H9 (cell line): ENCODE measurements at regions not wholly inside any gene's neighbourhood (a gene's known extent, or its start where the extent isn't known, plus 50 kb on each side); places are given as distances from the start of the nearest gene placed in this dataset.

Source experiments
- DNase-seq: peaks from one replicate; pipeline ENCODE4 v3.0.0-alpha.2; 2017
- H2AFZ ChIP-seq: one replicate; pipeline ENCODE4 v1.6.1; 2013; ENCODE audit warnings: mild to moderate bottlenecking, low read length, control low read depth, moderate library complexity
- H2AK5ac ChIP-seq: 2 replicates; pipeline ENCODE4 v1.6.1; 2013; ENCODE audit warnings: low read length, control low read depth, mixed read lengths; ENCODE audit not compliant: insufficient read length
- H2BK120ac ChIP-seq: one replicate; pipeline ENCODE4 v1.6.1; 2013; ENCODE audit warnings: low read depth, mild to moderate bottlenecking, low read length, control low read depth, inconsistent platforms; ENCODE audit not compliant: poor library complexity, severe bottlenecking
- H2BK12ac ChIP-seq: 2 replicates; pipeline ENCODE4 v1.6.1; 2013; ENCODE audit warnings: low read length, control low read depth, mixed read lengths, low read depth; ENCODE audit not compliant: insufficient read length
- H2BK15ac ChIP-seq: 2 replicates; pipeline ENCODE4 v1.6.1; 2013; ENCODE audit warnings: low read depth, low read length, control low read depth
- H2BK20ac ChIP-seq: one replicate; pipeline ENCODE4 v1.6.1; 2013; ENCODE audit warnings: low read depth, mild to moderate bottlenecking, low read length, control low read depth, inconsistent platforms; ENCODE audit not compliant: poor library complexity, severe bottlenecking
- H2BK5ac ChIP-seq: 2 replicates; pipeline ENCODE4 v1.6.1; 2013; ENCODE audit warnings: low read length, control low read depth, mixed read lengths; ENCODE audit not compliant: insufficient read length
- H3K14ac ChIP-seq: 2 replicates; pipeline ENCODE4 v1.6.1; 2013; ENCODE audit warnings: low read length, control low read depth; ENCODE audit not compliant: insufficient read depth
- H3K18ac ChIP-seq: 2 replicates; pipeline ENCODE4 v1.6.1; 2013; ENCODE audit warnings: low read depth, mild to moderate bottlenecking, mixed read lengths, low read length, control low read depth; ENCODE audit not compliant: insufficient read length
- H3K23ac ChIP-seq: 2 replicates; pipeline ENCODE4 v1.6.1; 2013; ENCODE audit warnings: low read length, control low read depth, mixed read lengths, low read depth; ENCODE audit not compliant: insufficient read length
- H3K23me2 ChIP-seq: 2 replicates; pipeline ENCODE4 v1.6.1; 2013; ENCODE audit warnings: low read depth, mild to moderate bottlenecking, mixed read lengths, low read length, control low read depth; ENCODE audit not compliant: insufficient read length, poor library complexity, severe bottlenecking
- H3K27ac ChIP-seq: 2 replicates; pipeline ENCODE4 v1.5.1; 2013; ENCODE audit warnings: low read length, control low read depth, mixed read lengths, low read depth; ENCODE audit not compliant: insufficient read length
- H3K27me3 ChIP-seq: 2 replicates; pipeline ENCODE4 v1.6.1; 2013; ENCODE audit warnings: low read length, control low read depth, inconsistent platforms; ENCODE audit not compliant: insufficient read depth
- H3K4ac ChIP-seq: 2 replicates; pipeline ENCODE4 v1.6.1; 2013; ENCODE audit warnings: low read depth, mild to moderate bottlenecking, control low read depth, inconsistent platforms, low read length, moderate library complexity
- H3K4me1 ChIP-seq: 2 replicates; pipeline ENCODE4 v1.6.1; 2013; ENCODE audit warnings: low read length, control low read depth, inconsistent platforms; ENCODE audit not compliant: insufficient read depth
- H3K4me2 ChIP-seq: 2 replicates; pipeline ENCODE4 v1.6.1; 2013; ENCODE audit warnings: low read length, control low read depth, mixed read lengths; ENCODE audit not compliant: insufficient read length, insufficient read depth
- H3K56ac ChIP-seq: 2 replicates; pipeline ENCODE4 v1.6.1; 2013; ENCODE audit warnings: low read depth, mild to moderate bottlenecking, mixed read lengths, low read length, control low read depth; ENCODE audit not compliant: insufficient read length
- H3K79me1 ChIP-seq: 2 replicates; pipeline ENCODE4 v1.6.1; 2013; ENCODE audit warnings: low read depth, mild to moderate bottlenecking, moderate library complexity, low read length, control low read depth, inconsistent platforms; ENCODE audit not compliant: insufficient read depth, poor library complexity, severe bottlenecking
- H3K79me2 ChIP-seq: 2 replicates; pipeline ENCODE4 v1.6.1; 2013; ENCODE audit warnings: low read length, control low read depth, inconsistent platforms; ENCODE audit not compliant: insufficient read depth
- H3K9ac ChIP-seq: 2 replicates; pipeline ENCODE4 v1.6.1; 2013; ENCODE audit warnings: low read length, control low read depth, mixed read lengths; ENCODE audit not compliant: insufficient read length; ENCODE audit errors: extremely low read depth
- H3K9me3 ChIP-seq: one replicate; pipeline ENCODE4 v1.6.1; 2013; ENCODE audit warnings: low read depth, low read length, inconsistent platforms; ENCODE audit not compliant: control insufficient read depth
- H3T11ph ChIP-seq: one replicate; pipeline ENCODE4 v1.6.1; 2013; ENCODE audit warnings: mild to moderate bottlenecking, low read length, control low read depth, inconsistent platforms
- H4K20me1 ChIP-seq: one replicate; pipeline ENCODE4 v1.6.1; 2013; ENCODE audit not compliant: control insufficient read depth, insufficient read length, insufficient read depth
- H4K5ac ChIP-seq: 2 replicates; pipeline ENCODE4 v1.6.1; 2013; ENCODE audit warnings: low read depth, mild to moderate bottlenecking, mixed read lengths, low read length, control low read depth; ENCODE audit not compliant: insufficient read length
- H4K8ac ChIP-seq: replicated peaks from 2 replicates; pipeline ENCODE4 v1.6.1; 2013; ENCODE audit warnings: low read length, control low read depth, mixed read lengths, low read depth; ENCODE audit not compliant: insufficient read length
- H4K91ac ChIP-seq: 2 replicates; pipeline ENCODE4 v1.6.1; 2013; ENCODE audit warnings: low read depth, mild to moderate bottlenecking, moderate library complexity, mixed read lengths, low read length, control low read depth; ENCODE audit not compliant: insufficient read length
- H3K27ac Mint-ChIP-seq, 3 experiments: 2 replicates in 2 of 3; 3 replicates in 1 of 3; pipeline ENCODE4 v1.8.0; 2020 to 2021; ENCODE audit warnings: mixed read lengths in 3 of 3, mild to moderate bottlenecking in 1 of 3, moderate library complexity in 1 of 3
- H3K27me3 Mint-ChIP-seq: 2 replicates; pipeline ENCODE4 v1.8.0; 2021; ENCODE audit warnings: low read depth, mild to moderate bottlenecking, moderate library complexity, mixed read lengths
- H3K36me3 Mint-ChIP-seq, 3 experiments: 2 replicates in 2 of 3; 3 replicates in 1 of 3; pipeline ENCODE4 v1.8.0; 2020 to 2021; ENCODE audit warnings: low read depth in 3 of 3, mixed read lengths in 3 of 3; ENCODE audit not compliant: insufficient read depth in 1 of 3
- H3K4me1 Mint-ChIP-seq, 2 experiments: 2 replicates each; pipeline ENCODE4 v1.8.0; 2020; ENCODE audit warnings: mixed read lengths in 2 of 2
- H3K4me3 Mint-ChIP-seq, 2 experiments: 2 replicates in 1 of 2; 3 replicates in 1 of 2; pipeline ENCODE4 v1.8.0; 2020 to 2021; ENCODE audit warnings: mild to moderate bottlenecking in 2 of 2, mixed read lengths in 2 of 2, moderate library complexity in 1 of 2
- H3K9me3 Mint-ChIP-seq, 2 experiments: 2 replicates in 1 of 2; 3 replicates in 1 of 2; pipeline ENCODE4 v1.8.0; 2020; ENCODE audit warnings: mild to moderate bottlenecking in 2 of 2, mixed read lengths in 2 of 2, moderate library complexity in 1 of 2
- WGBS: extraction: QIAGEN DNeasy Blood & Tissue Kit; methylation state at CpG from one replicate; pipeline ENCODE4 v1.1.7; 2013; ENCODE audit warnings: missing lambda C conversion rate, low lambda C conversion rate, mixed read lengths; ENCODE audit not compliant: insufficient read length; ENCODE audit errors: extremely low coverage; 5-methylcytosine and 5-hydroxymethylcytosine counted together
- TF ChIP-seq, protein P1 (sequence below): fragments of 200-600 bp; sonication (generic); conservative IDR thresholded peaks from 3 replicates; pipeline ENCODE4 v1.8.0; 2021; ENCODE audit warnings: antibody characterized with exemption, mild to moderate bottlenecking

- Histone ChIP-seq H2AFZ (no peak overlapping the region), H3K4ac (no peak overlapping the region), H3K4me1 (no peaks in the 10 kb centered on the region), H2BK12ac (no peak overlapping the region), H4K8ac (no peak overlapping the region), H3K9ac (no peak overlapping the region), H2BK120ac (no peak overlapping the region), H3T11ph (no peak overlapping the region), H4K5ac (no peak overlapping the region), H3K27me3 (no peaks in the 10 kb centered on the region), H2BK5ac (no peak overlapping the region), H3K23me2 (no peaks in the 10 kb centered on the region), H3K27ac (no peak overlapping the region), H4K20me1 (no peaks in the 10 kb centered on the region), H2AK5ac (no peak overlapping the region), H3K4me2 (no peak overlapping the region), H2BK20ac (no peak overlapping the region), H3K9me3 (no peaks in the 10 kb centered on the region), H3K79me2 (no peaks in the 10 kb centered on the region), H4K91ac (no peak overlapping the region), H2BK15ac (no peak overlapping the region), H3K18ac (no peak overlapping the region), H3K14ac (no peak overlapping the region), H3K23ac (no peak overlapping the region), H3K56ac (no peak overlapping the region), H3K79me1 (no peaks in the 10 kb centered on the region)
- Mint-ChIP-seq H3K4me1 (peaks cover 7 to 10% of the 10 kb centered on the region in 2 experiments), H3K36me3 (no peaks in the 10 kb centered on the region), H3K27me3 (peaks cover 5% of the 10 kb centered on the region; the same call in 1 of the 2 replicates), H3K9me3 (no peaks in the 10 kb centered on the region), H3K4me3 (no peak overlapping the region), H3K27ac (no peak overlapping the region)
- WGBS = no CpG with 5 or more reads among the region's 1 CpG
- TF ChIP-seq, protein P1, sequence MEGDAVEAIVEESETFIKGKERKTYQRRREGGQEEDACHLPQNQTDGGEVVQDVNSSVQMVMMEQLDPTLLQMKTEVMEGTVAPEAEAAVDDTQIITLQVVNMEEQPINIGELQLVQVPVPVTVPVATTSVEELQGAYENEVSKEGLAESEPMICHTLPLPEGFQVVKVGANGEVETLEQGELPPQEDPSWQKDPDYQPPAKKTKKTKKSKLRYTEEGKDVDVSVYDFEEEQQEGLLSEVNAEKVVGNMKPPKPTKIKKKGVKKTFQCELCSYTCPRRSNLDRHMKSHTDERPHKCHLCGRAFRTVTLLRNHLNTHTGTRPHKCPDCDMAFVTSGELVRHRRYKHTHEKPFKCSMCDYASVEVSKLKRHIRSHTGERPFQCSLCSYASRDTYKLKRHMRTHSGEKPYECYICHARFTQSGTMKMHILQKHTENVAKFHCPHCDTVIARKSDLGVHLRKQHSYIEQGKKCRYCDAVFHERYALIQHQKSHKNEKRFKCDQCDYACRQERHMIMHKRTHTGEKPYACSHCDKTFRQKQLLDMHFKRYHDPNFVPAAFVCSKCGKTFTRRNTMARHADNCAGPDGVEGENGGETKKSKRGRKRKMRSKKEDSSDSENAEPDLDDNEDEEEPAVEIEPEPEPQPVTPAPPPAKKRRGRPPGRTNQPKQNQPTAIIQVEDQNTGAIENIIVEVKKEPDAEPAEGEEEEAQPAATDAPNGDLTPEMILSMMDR = no peak
- DNase-seq = no peak
Observed at GRCh38 chr5:74407701-74408100, 232.8 kb downstream of the ENC1 start.
